Activated T-helper 9 cell treated with anti-CD3 and anti-CD28 coated beads, Interleukin-2, amount 50 U/mL, for 16 hours (primary cell): ENCODE measurements at regions not wholly inside any gene's neighbourhood (a gene's known extent, or its start where the extent isn't known, plus 50 kb on each side); places are given as distances from the start of the nearest gene placed in this dataset.
"Not testable (repeated sequence)": the region's sequence is repeated elsewhere in the genome, so short reads cannot be mapped to it uniquely, and the experiment has no call there.

Source experiments
- DNase-seq: peaks from one replicate; pipeline ENCODE4 v3.0.0-alpha.2; 2020; ENCODE audit warnings: low read depth

- DNase-seq = no peak
Observed at GRCh38 chr1:234918181-234918841, 210.3 kb downstream of the TOMM20 start.

GRCh38 chr1:234917495-234918180 lies 211.0 kb downstream of the TOMM20 start:
- DNase-seq = no peak

- no peak for DNase-seq
Observed at GRCh38 chr1:234916840-234917239, 211.8 kb downstream of the TOMM20 start.

- no peak for DNase-seq
Observed at GRCh38 chr1:234915924-234916675, 212.5 kb downstream of the TOMM20 start.

- DNase-seq = no peak
Observed at GRCh38 chr1:234914606-234915290, 213.9 kb downstream of the TOMM20 start.

- DNase-seq = no peak
Observed at GRCh38 chr1:234913771-234914170, 214.9 kb downstream of the TOMM20 start.

GRCh38 chr1:234913278-234913649 lies 215.4 kb downstream of the TOMM20 start:
- no peak for DNase-seq

GRCh38 chr1:234912548-234913277 lies 215.9 kb downstream of the TOMM20 start:
- no peak for DNase-seq

GRCh38 chr1:234911787-234912186 lies 216.8 kb downstream of the TOMM20 start:
- no peak for DNase-seq

GRCh38 chr1:234911136-234911535 lies 217.5 kb downstream of the TOMM20 start:
- not testable (repeated sequence) for DNase-seq

- no peak for DNase-seq
Observed at GRCh38 chr1:234909851-234910250, 218.8 kb downstream of the TOMM20 start.

- no peak for DNase-seq
Observed at GRCh38 chr1:234909307-234909810, 219.3 kb downstream of the TOMM20 start.

- DNase-seq = no peak
Observed at GRCh38 chr1:234908571-234908970, 220.1 kb downstream of the TOMM20 start.

GRCh38 chr1:234907940-234908405 lies 220.7 kb downstream of the TOMM20 start:
- DNase-seq = no peak

GRCh38 chr1:234907208-234907939 lies 221.3 kb downstream of the TOMM20 start:
- no peak for DNase-seq

- no peak for DNase-seq
Observed at GRCh38 chr1:234906654-234907053, 222.0 kb downstream of the TOMM20 start.

- DNase-seq = no peak
Observed at GRCh38 chr1:234902774-234903547, 225.7 kb downstream of the TOMM20 start.

- no peak for DNase-seq
Observed at GRCh38 chr1:234901491-234902049, 227.1 kb downstream of the TOMM20 start.

GRCh38 chr1:234900595-234900994 lies 228.0 kb downstream of the TOMM20 start:
- DNase-seq = no peak

GRCh38 chr1:234899730-234900072 lies 228.9 kb downstream of the TOMM20 start:
- DNase-seq = no peak
